OCI-LY7 (cell line): ENCODE measurements at regions not wholly inside any gene's neighbourhood (a gene's known extent, or its start where the extent isn't known, plus 50 kb on each side); places are given as distances from the start of the nearest gene placed in this dataset.

Experiments
- BruUV-seq: library from RNA; stranded (reverse); fragments of 400-500 nt; replicated peaks from 2 replicates; lab custom pipeline; 2021; lab: Mats Ljungman, UMichigan
- CTCF ChIA-PET: fragments of 300-600 bp; sonication (Branson Sonifier 250); formaldehyde crosslinking; loops from one replicate; lab custom pipeline; 2022; ENCODE audit warnings: antibody characterized with exemption; ENCODE audit not compliant: unreplicated experiment; lab: Charles Lee
- POLR2A ChIA-PET: fragments of 300-600 bp; sonication (Branson Sonifier 250); formaldehyde crosslinking; loops from one replicate; lab custom pipeline; 2022; ENCODE audit warnings: antibody characterized with exemption; lab: Charles Lee
- DNase-seq: peaks from one replicate; pipeline ENCODE4 v3.0.0-alpha.2; 2015; ENCODE audit warnings: low spot score
- H2AFZ ChIP-seq: fragments of 200-600 bp; sonication (generic), shearing (Covaris generic); 2 replicates; pipeline ENCODE4 v1.6.1; 2014; ENCODE audit warnings: mild to moderate bottlenecking, antibody characterized with exemption, low read length, moderate library complexity
- H3K27ac ChIP-seq: fragments of 200-600 bp; sonication (generic); 2 replicates; pipeline ENCODE4 v1.5.1; 2014; ENCODE audit warnings: mixed run types, low read depth, mild to moderate bottlenecking, moderate library complexity, low read length, inconsistent platforms; ENCODE audit not compliant: poor library complexity, severe bottlenecking
- H3K36me3 ChIP-seq: fragments of 200-600 bp; sonication (generic); 2 replicates; pipeline ENCODE4 v1.6.1; 2014; ENCODE audit warnings: mild to moderate bottlenecking, antibody characterized with exemption, low read length, moderate library complexity, mixed read lengths; ENCODE audit not compliant: insufficient read depth
- H3K4me1 ChIP-seq: fragments of 200-600 bp; sonication (generic); 2 replicates; pipeline ENCODE4 v1.5.1; 2014; ENCODE audit warnings: mild to moderate bottlenecking, low read length; ENCODE audit not compliant: insufficient read depth, poor library complexity, severe bottlenecking
- H3K4me2 ChIP-seq: fragments of 200-600 bp; sonication (generic); 2 replicates; pipeline ENCODE4 v1.6.1; 2014; ENCODE audit warnings: mild to moderate bottlenecking, low read length
- H3K4me3 ChIP-seq: fragments of 200-600 bp; sonication (generic); 2 replicates; pipeline ENCODE4 v1.5.1; 2014; ENCODE audit warnings: mild to moderate bottlenecking, low read depth, low read length; ENCODE audit not compliant: poor library complexity, severe bottlenecking
- H3K79me2 ChIP-seq: fragments of 200-600 bp; sonication (generic); 2 replicates; pipeline ENCODE4 v1.6.1; 2016; ENCODE audit warnings: low read depth, mild to moderate bottlenecking, low read length, moderate library complexity, mixed read lengths; ENCODE audit not compliant: insufficient read depth
- H3K9me2 ChIP-seq: fragments of 200-600 bp; sonication (generic); 2 replicates; pipeline ENCODE4 v1.6.1; 2016; ENCODE audit warnings: mild to moderate bottlenecking, low read length, mixed read lengths; ENCODE audit not compliant: insufficient read depth
- H3K9me3 ChIP-seq: fragments of 200-600 bp; sonication (generic); 2 replicates; pipeline ENCODE4 v1.6.1; 2014; ENCODE audit warnings: mild to moderate bottlenecking, mixed run types, low read length, mixed read lengths
- H4K20me1 ChIP-seq: fragments of 200-600 bp; sonication (generic); 2 replicates; pipeline ENCODE4 v1.6.1; 2014; ENCODE audit warnings: mild to moderate bottlenecking, antibody characterized with exemption, low read length, moderate library complexity, mixed read lengths; ENCODE audit not compliant: insufficient read depth
- EZH2phosphoT487 ChIP-seq: fragments of 200-600 bp; sonication (generic); IDR thresholded peaks from 2 replicates; pipeline ENCODE4 v1.6.1; 2018; ENCODE audit warnings: low read depth, borderline replicate concordance, mild to moderate bottlenecking, mixed run types, antibody characterized with exemption, low read length, moderate library complexity, mixed read lengths
- intact Hi-C: fragments of 100-400 bp; cut with micrococcal nuclease; formaldehyde crosslinking; loops from one replicate; pipeline ENCODE4 v1.10.0; 2022; ENCODE audit not compliant: unreplicated experiment
- TF ChIP-seq, protein P1 (sequence below): fragments of 200-600 bp; sonication (generic); conservative IDR thresholded peaks from 2 replicates; pipeline ENCODE4 v1.5.1; 2014; ENCODE audit warnings: mild to moderate bottlenecking, antibody characterized with exemption, low read length, moderate library complexity, mixed read lengths

DNA sequence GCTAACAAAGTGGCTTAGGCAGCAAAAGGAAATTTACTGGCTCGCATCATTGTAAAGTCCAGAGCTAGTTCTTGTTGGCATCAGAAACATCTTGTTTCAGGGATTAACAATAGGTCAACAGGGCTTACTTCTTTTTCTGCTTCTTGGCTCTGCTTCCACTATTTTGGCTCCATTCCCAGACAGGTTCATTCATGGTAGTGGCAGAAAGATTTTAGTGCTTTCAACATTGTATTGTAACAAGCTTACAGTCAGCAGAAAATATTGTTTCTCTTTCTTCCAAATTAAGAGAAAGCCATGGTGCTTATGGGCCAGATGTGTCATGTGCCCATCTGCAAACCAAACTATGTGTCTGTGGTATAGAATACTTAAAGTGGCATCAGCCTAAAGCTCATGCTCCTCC, 315.6 kb downstream of the RAB38 start:
- no peak for DNase-seq
- no peak overlapping the region for H3K4me2 ChIP-seq
- POLR2A ChIA-PET: interaction anchor here (0.8 to 0.9 kb wide), 2 partner anchors 112 to 620 kb away, joined by 3 read pairs; no protein-coding TSS in a partner anchor
- H3K9me2 ChIP-seq: no peaks in the 10 kb centered on the region
- no peak overlapping the region for H3K4me3 ChIP-seq
- H3K79me2 ChIP-seq: no peaks in the 10 kb centered on the region
- no TSS peak for BruUV-seq
- H2AFZ ChIP-seq: no peak overlapping the region
- H4K20me1 ChIP-seq: no peaks in the 10 kb centered on the region
- H3K9me3 ChIP-seq: no peaks in the 10 kb centered on the region
- CTCF ChIA-PET: no interaction called here
- intact Hi-C loops: no loop called here
- TF ChIP-seq, protein P1, sequence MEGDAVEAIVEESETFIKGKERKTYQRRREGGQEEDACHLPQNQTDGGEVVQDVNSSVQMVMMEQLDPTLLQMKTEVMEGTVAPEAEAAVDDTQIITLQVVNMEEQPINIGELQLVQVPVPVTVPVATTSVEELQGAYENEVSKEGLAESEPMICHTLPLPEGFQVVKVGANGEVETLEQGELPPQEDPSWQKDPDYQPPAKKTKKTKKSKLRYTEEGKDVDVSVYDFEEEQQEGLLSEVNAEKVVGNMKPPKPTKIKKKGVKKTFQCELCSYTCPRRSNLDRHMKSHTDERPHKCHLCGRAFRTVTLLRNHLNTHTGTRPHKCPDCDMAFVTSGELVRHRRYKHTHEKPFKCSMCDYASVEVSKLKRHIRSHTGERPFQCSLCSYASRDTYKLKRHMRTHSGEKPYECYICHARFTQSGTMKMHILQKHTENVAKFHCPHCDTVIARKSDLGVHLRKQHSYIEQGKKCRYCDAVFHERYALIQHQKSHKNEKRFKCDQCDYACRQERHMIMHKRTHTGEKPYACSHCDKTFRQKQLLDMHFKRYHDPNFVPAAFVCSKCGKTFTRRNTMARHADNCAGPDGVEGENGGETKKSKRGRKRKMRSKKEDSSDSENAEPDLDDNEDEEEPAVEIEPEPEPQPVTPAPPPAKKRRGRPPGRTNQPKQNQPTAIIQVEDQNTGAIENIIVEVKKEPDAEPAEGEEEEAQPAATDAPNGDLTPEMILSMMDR: no peak
- no peak for TF ChIP-seq EZH2phosphoT487
- H3K36me3 ChIP-seq: no peaks in the 10 kb centered on the region
- H3K27ac ChIP-seq: no peak overlapping the region
- H3K4me1 ChIP-seq: no peaks in the 10 kb centered on the region

DNA sequence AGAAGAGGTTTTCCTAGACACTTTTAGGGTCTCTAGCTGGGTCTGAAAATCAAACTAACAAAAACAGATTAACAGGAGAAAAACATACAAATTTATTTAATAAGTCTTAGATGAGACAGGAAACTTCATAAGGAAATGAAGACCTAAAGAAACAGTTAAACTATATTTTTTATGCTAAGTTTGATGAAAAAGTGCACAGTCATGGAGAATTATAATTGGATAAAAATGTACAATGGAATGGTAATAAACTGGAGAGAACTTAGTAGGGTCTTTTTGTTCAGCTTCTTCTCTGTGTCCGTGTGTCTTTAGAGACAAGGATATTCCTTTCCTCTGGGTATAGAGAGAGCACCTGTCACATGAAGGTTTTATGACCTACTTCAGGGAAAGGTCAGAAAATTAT, 323.4 kb downstream of the RAB38 start:
- ChIA-PET CTCF (no interaction called here), POLR2A (interaction anchor here (0.8 kb wide), 1 partner anchor 14 kb away, joined by 3 read pairs; no protein-coding TSS in a partner anchor)
- no peak for TF ChIP-seq EZH2phosphoT487
- TF ChIP-seq, protein P1: no peak
- Histone ChIP-seq H3K9me2 (no peaks in the 10 kb centered on the region), H2AFZ (no peak overlapping the region), H3K4me3 (no peak overlapping the region), H4K20me1 (no peaks in the 10 kb centered on the region), H3K4me1 (no peaks in the 10 kb centered on the region), H3K79me2 (no peaks in the 10 kb centered on the region), H3K36me3 (no peaks in the 10 kb centered on the region), H3K9me3 (no peaks in the 10 kb centered on the region), H3K4me2 (no peak overlapping the region), H3K27ac (no peak overlapping the region)
- no peak for DNase-seq
- no TSS peak for BruUV-seq
- intact Hi-C loops: no loop called here

GRCh38 chr11:87851234-87851633, 324.0 kb downstream of the RAB38 start:
- no peak for DNase-seq
- H3K27ac ChIP-seq: no peak overlapping the region
- H3K79me2 ChIP-seq: no peaks in the 10 kb centered on the region
- TF ChIP-seq EZH2phosphoT487: no peak
- TF ChIP-seq, protein P1: no peak
- ChIA-PET CTCF (no interaction called here), POLR2A (interaction anchor here (0.6 to 0.8 kb wide), 2 partner anchors 14 to 443 kb away, joined by 3 to 4 read pairs; no protein-coding TSS in a partner anchor)
- H4K20me1 ChIP-seq: no peaks in the 10 kb centered on the region
- intact Hi-C loops: no loop called here
- H3K4me1 ChIP-seq: no peaks in the 10 kb centered on the region
- no peaks in the 10 kb centered on the region for H3K9me3 ChIP-seq
- H2AFZ ChIP-seq: no peak overlapping the region
- no TSS peak for BruUV-seq
- no peaks in the 10 kb centered on the region for H3K9me2 ChIP-seq
- H3K4me3 ChIP-seq: no peak overlapping the region
- H3K4me2 ChIP-seq: no peak overlapping the region
- H3K36me3 ChIP-seq: no peaks in the 10 kb centered on the region
